Neural progenitor cell (in vitro differentiated cells): ENCODE measurements at regions not wholly inside any gene's neighbourhood (a gene's known extent, or its start where the extent isn't known, plus 50 kb on each side); places are given as distances from the start of the nearest gene placed in this dataset.
A peak's percentile ranks its signal among the peaks of the same experiment; 100 is the strongest.

ENCODE experiments used
- DNase-seq: peaks from one replicate; pipeline ENCODE4 v3.0.0-alpha.2; 2016; ENCODE audit warnings: low spot score
- H2AFZ ChIP-seq: fragments of 200-600 bp; sonication (generic); replicated peaks from 2 replicates; pipeline ENCODE4 v1.6.1; 2016; ENCODE audit warnings: antibody characterized with exemption
- H3F3A ChIP-seq: fragments of 200-600 bp; sonication (generic); 2 replicates; pipeline ENCODE4 v1.6.1; 2016; ENCODE audit warnings: antibody characterized with exemption, low read depth
- H3K27ac ChIP-seq: fragments of 200-600 bp; sonication (generic); 2 replicates; pipeline ENCODE4 v1.5.1; 2016; ENCODE audit warnings: mild to moderate bottlenecking
- H3K27me3 ChIP-seq: fragments of 200-600 bp; sonication (generic); 2 replicates; pipeline ENCODE4 v1.6.1; 2016; ENCODE audit warnings: mild to moderate bottlenecking, moderate library complexity
- H3K36me3 ChIP-seq: fragments of 200-600 bp; sonication (generic); 2 replicates; pipeline ENCODE4 v1.5.1; 2016
- H3K4me1 ChIP-seq: fragments of 200-600 bp; sonication (generic); 2 replicates; pipeline ENCODE4 v1.6.1; 2016; ENCODE audit warnings: mixed run types
- H3K4me2 ChIP-seq: fragments of 200-600 bp; sonication (generic); 2 replicates; pipeline ENCODE4 v1.6.1; 2016
- H3K4me3 ChIP-seq: fragments of 200-600 bp; sonication (generic); 2 replicates; pipeline ENCODE4 v1.5.1; 2016
- H3K79me2 ChIP-seq: fragments of 200-600 bp; sonication (generic); 2 replicates; pipeline ENCODE4 v1.6.1; 2016; ENCODE audit warnings: low read depth
- H3K9ac ChIP-seq: fragments of 200-600 bp; sonication (generic); 2 replicates; pipeline ENCODE4 v1.6.1; 2016
- H3K9me3 ChIP-seq: fragments of 200-600 bp; sonication (generic); 2 replicates; pipeline ENCODE4 v1.5.1; 2016; ENCODE audit warnings: low read depth
- H4K20me1 ChIP-seq: fragments of 200-600 bp; sonication (generic); 2 replicates; pipeline ENCODE4 v1.6.1; 2016; ENCODE audit warnings: low read depth
- H3K27ac Mint-ChIP-seq: 3 replicates; pipeline ENCODE4 v1.8.0; 2021; ENCODE audit warnings: mixed read lengths
- H3K27me3 Mint-ChIP-seq: 2 replicates; pipeline ENCODE4 v1.8.0; 2022; ENCODE audit warnings: low read depth, mild to moderate bottlenecking, inconsistent platforms, moderate library complexity, mixed read lengths; ENCODE audit not compliant: insufficient read depth
- H3K36me3 Mint-ChIP-seq: 3 replicates; pipeline ENCODE4 v1.8.0; 2021; ENCODE audit warnings: mixed read lengths
- H3K4me1 Mint-ChIP-seq: 3 replicates; pipeline ENCODE4 v1.8.0; 2021; ENCODE audit warnings: mixed read lengths
- H3K4me3 Mint-ChIP-seq: 3 replicates; pipeline ENCODE4 v1.8.0; 2021; ENCODE audit warnings: mild to moderate bottlenecking, moderate library complexity, mixed read lengths
- H3K9me3 Mint-ChIP-seq: 3 replicates; pipeline ENCODE4 v1.8.0; 2020; ENCODE audit warnings: mixed read lengths
- EZH2 ChIP-seq: fragments of 200-600 bp; sonication (generic); IDR thresholded peaks from 2 replicates; pipeline ENCODE4 v1.6.1; 2017; ENCODE audit warnings: antibody characterized with exemption, mild to moderate bottlenecking, moderate library complexity
- EZH2phosphoT487 ChIP-seq: fragments of 200-600 bp; sonication (generic); IDR thresholded peaks from 2 replicates; pipeline ENCODE4 v1.6.1; 2017; ENCODE audit warnings: antibody characterized with exemption
- TF ChIP-seq, protein P1 (sequence below): fragments of 200-600 bp; sonication (generic); IDR thresholded peaks from 2 replicates; pipeline ENCODE4 v1.5.1; 2017; ENCODE audit warnings: antibody characterized with exemption, mild to moderate bottlenecking

DNA sequence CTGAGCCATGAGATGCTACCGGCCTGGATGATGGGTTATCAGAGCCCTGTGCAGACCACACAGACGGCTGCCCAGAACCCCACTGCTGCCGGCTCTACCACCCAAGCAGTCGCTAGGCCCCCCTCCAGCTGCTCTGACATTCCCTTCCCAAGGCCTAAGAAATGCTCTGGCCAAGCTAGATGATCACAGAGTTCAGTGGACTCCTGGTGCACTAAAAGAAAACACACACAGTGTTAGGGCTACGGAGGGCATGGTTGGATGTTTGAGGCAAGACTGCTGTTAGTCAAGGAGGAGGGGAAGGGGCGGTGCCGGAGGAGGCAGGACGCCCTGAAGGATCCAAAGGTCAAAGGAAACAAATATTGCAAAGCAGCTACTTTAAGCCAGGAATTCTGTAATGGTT lies 174.5 kb downstream of the MYCN start:
- no peaks in the 10 kb centered on the region for H3K9me3 ChIP-seq
- peak overlapping the region; percentile 20 for H3K4me2 ChIP-seq
- H3K27ac Mint-ChIP-seq, result no peak overlapping the region
- H3K4me3 ChIP-seq, result no peak overlapping the region
- H3K79me2 ChIP-seq, result no peaks in the 10 kb centered on the region
- no peaks in the 10 kb centered on the region for H4K20me1 ChIP-seq
- no peak overlapping the region for H3K9ac ChIP-seq
- H3K4me3 Mint-ChIP-seq, result no peak overlapping the region
- DNase-seq, result peak; percentile 26
- peaks cover 4% of the 10 kb centered on the region for H3K9me3 Mint-ChIP-seq
- TF ChIP-seq EZH2 (no peak), EZH2phosphoT487 (no peak)
- TF ChIP-seq, protein P1, sequence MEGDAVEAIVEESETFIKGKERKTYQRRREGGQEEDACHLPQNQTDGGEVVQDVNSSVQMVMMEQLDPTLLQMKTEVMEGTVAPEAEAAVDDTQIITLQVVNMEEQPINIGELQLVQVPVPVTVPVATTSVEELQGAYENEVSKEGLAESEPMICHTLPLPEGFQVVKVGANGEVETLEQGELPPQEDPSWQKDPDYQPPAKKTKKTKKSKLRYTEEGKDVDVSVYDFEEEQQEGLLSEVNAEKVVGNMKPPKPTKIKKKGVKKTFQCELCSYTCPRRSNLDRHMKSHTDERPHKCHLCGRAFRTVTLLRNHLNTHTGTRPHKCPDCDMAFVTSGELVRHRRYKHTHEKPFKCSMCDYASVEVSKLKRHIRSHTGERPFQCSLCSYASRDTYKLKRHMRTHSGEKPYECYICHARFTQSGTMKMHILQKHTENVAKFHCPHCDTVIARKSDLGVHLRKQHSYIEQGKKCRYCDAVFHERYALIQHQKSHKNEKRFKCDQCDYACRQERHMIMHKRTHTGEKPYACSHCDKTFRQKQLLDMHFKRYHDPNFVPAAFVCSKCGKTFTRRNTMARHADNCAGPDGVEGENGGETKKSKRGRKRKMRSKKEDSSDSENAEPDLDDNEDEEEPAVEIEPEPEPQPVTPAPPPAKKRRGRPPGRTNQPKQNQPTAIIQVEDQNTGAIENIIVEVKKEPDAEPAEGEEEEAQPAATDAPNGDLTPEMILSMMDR, result no peak
- H3F3A ChIP-seq, result peaks cover 12% of the 10 kb centered on the region
- peaks cover 27% of the 10 kb centered on the region for H3K4me1 ChIP-seq
- H2AFZ ChIP-seq, result no peak overlapping the region
- H3K27me3 Mint-ChIP-seq, result peaks cover 4% of the 10 kb centered on the region
- H3K36me3 ChIP-seq, result no peaks in the 10 kb centered on the region
- H3K4me1 Mint-ChIP-seq, result peaks cover 33% of the 10 kb centered on the region
- H3K36me3 Mint-ChIP-seq, result no peaks in the 10 kb centered on the region
- H3K27ac ChIP-seq, result no peak overlapping the region
- H3K27me3 ChIP-seq, result no peaks in the 10 kb centered on the region

GRCh38 chr2:16114070-16114469 lies 173.7 kb downstream of the MYCN start:
- Histone ChIP-seq H3K4me2 (no peak overlapping the region), H3K4me1 (peaks cover 26% of the 10 kb centered on the region), H3K9me3 (no peaks in the 10 kb centered on the region), H3K36me3 (no peaks in the 10 kb centered on the region), H3K4me3 (no peak overlapping the region), H3K79me2 (no peaks in the 10 kb centered on the region), H4K20me1 (no peaks in the 10 kb centered on the region), H3K27me3 (no peaks in the 10 kb centered on the region), H2AFZ (no peak overlapping the region), H3K9ac (no peak overlapping the region), H3K27ac (no peak overlapping the region), H3F3A (peaks cover 12% of the 10 kb centered on the region)
- DNase-seq, result no peak
- Mint-ChIP-seq H3K4me1 (peaks cover 26% of the 10 kb centered on the region), H3K27me3 (peaks cover 4% of the 10 kb centered on the region), H3K36me3 (no peaks in the 10 kb centered on the region), H3K4me3 (no peak overlapping the region), H3K9me3 (peaks cover 4% of the 10 kb centered on the region), H3K27ac (no peak overlapping the region)
- TF ChIP-seq EZH2phosphoT487 (no peak), EZH2 (no peak)
- TF ChIP-seq, protein P1, result no peak

DNA sequence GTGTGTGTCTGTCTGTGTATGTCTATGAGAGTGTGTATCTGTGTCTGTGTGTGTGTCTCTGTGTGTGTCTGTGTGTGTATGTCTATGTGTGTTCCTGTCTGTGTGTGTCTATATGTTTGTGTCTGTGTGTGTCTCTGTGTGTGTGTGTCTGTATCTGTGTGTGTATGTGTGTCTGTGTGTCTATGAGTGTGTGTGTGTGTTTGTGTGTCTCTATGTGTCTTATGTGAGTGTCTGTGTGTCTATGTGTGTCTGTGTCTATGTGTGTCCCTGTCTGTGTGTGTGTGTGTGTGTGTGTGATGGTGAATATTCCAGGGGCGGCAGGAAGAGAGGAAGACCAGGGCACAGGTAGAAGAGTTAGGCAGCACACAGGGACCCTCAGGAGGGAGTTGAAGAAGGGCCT lies 173.2 kb downstream of the MYCN start:
- Histone ChIP-seq H3K9ac (no peak overlapping the region), H3K4me3 (no peak overlapping the region), H3K79me2 (no peaks in the 10 kb centered on the region), H3K27me3 (no peaks in the 10 kb centered on the region), H3K27ac (no peak overlapping the region), H3F3A (peaks cover 12% of the 10 kb centered on the region), H4K20me1 (no peaks in the 10 kb centered on the region), H3K9me3 (no peaks in the 10 kb centered on the region), H2AFZ (no peak overlapping the region), H3K4me2 (no peak overlapping the region), H3K4me1 (peaks cover 21% of the 10 kb centered on the region), H3K36me3 (no peaks in the 10 kb centered on the region)
- no peak overlapping the region for H3K27ac Mint-ChIP-seq
- no peak for DNase-seq
- H3K27me3 Mint-ChIP-seq, result peaks cover 4% of the 10 kb centered on the region
- H3K36me3 Mint-ChIP-seq, result no peaks in the 10 kb centered on the region
- peaks cover under 1% of the 10 kb centered on the region for H3K9me3 Mint-ChIP-seq
- no peak overlapping the region for H3K4me3 Mint-ChIP-seq
- TF ChIP-seq, protein P1, result no peak
- no peak for TF ChIP-seq EZH2
- no peak for TF ChIP-seq EZH2phosphoT487
- peaks cover 25% of the 10 kb centered on the region for H3K4me1 Mint-ChIP-seq
